ENCODE measurements at regions not wholly inside any gene's neighbourhood (a gene's known extent, or its start where the extent isn't known, plus 50 kb on each side); places are given as distances from the start of the nearest gene placed in this dataset.

DNA sequence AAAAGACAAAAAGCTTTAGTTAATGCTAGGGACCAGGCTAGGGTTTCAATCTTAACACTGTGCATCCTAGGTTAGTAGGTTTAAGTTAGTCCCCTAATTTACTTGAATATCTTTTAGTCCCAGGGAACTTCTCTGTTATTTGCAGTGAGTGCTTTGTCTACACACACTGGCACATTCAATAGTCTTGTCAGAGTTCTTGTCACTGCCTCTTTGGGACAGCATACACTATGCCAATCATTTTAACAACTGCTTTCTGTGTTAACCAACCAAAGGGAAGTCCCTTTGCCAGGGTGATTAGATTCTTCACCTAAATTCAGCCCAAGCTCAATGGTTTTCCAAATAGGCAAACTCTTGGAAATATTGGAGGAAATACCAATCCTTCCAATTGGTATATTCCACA lies 221.8 kb upstream of the IGFBP7 start:
- H3K9me3 ChIP-seq (ENCODE audit: control insufficient read depth, insufficient read depth, low read length) = no peaks in the 10 kb centered on the region

DNA sequence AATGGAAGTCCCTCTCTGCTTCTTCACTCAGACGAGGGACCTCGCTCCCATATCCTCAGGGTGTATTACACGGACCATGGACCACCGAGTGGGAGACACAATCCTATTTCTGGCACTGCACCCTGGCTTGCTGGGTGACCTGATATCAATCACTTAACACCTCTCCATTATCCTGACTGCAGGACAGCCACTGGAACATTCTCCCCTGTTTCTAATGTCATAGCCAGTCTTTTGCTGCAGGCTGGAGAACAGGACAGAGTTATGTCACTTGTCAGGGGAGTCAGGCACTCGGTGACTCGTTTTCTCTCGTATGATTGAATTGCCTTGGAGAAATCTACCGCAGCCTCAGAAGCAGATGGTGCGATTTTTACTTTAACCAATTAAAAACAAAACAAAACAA lies 219.1 kb upstream of the IGFBP7 start:
- Histone ChIP-seq H3K27me3 (ENCODE audit: control insufficient read depth, insufficient read depth, low read length) (no peaks in the 10 kb centered on the region), H3K36me3 (ENCODE audit: control insufficient read depth, insufficient read depth, low read length) (no peaks in the 10 kb centered on the region), H3K9me3 (ENCODE audit: control insufficient read depth, insufficient read depth, low read length) (no peaks in the 10 kb centered on the region), H3K4me3 (ENCODE audit: low read depth, low read length) (no peak overlapping the region), H3K9ac (ENCODE audit: low read depth, low read length) (no peak overlapping the region), H3K4me1 (ENCODE audit: control insufficient read depth, insufficient read depth, low read length) (peaks cover 2% of the 10 kb centered on the region)

More for the DNA sequence above, 221.8 kb upstream of the IGFBP7 start:
- Histone ChIP-seq H3K4me1 (ENCODE audit: control insufficient read depth, insufficient read depth, low read length) (peaks cover 2% of the 10 kb centered on the region), H3K36me3 (ENCODE audit: control insufficient read depth, insufficient read depth, low read length) (no peaks in the 10 kb centered on the region), H3K9ac (ENCODE audit: low read depth, low read length) (no peak overlapping the region), H3K27me3 (ENCODE audit: control insufficient read depth, insufficient read depth, low read length) (no peaks in the 10 kb centered on the region), H3K4me3 (ENCODE audit: low read depth, low read length) (no peak overlapping the region)

DNA sequence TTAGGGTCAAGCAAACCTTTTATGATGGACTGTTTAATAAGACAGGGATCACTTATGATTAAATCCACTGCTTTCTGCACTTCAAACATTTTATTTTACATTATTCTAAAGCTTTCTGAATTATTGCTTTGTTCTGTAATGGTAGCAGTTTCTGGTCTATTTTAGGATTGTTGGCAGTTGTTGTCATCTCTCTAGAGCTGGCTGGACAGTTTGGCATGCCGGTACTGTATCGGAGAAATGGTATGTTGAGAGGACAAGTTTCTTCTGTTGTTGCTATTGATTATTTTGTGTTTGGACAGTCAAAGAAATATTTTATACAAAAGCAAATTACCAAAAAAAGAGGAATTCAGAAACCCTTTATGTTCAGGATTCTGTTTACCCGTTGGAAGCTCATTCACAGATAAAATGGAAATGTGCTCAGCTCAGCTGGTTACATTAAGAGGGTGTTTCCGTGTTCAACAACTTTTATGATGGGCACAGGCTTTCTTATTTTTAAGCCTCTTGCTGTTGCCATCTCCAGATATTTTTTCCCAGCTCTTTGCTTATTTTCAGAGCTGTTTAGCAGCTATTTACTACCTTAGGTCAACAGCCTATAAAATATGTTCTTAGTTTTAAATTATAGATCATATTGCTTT lies 214.6 kb upstream of the IGFBP7 start:
- no peaks in the 10 kb centered on the region for H3K9me3 ChIP-seq (ENCODE audit: control insufficient read depth, insufficient read depth, low read length)
- H3K4me3 ChIP-seq (ENCODE audit: low read depth, low read length) = no peak overlapping the region
- peaks cover 2% of the 10 kb centered on the region for H3K4me1 ChIP-seq (ENCODE audit: control insufficient read depth, insufficient read depth, low read length)
- H3K9ac ChIP-seq (ENCODE audit: low read depth, low read length) = no peak overlapping the region
- no peaks in the 10 kb centered on the region for H3K27me3 ChIP-seq (ENCODE audit: control insufficient read depth, insufficient read depth, low read length)
- no peaks in the 10 kb centered on the region for H3K36me3 ChIP-seq (ENCODE audit: control insufficient read depth, insufficient read depth, low read length)

DNA sequence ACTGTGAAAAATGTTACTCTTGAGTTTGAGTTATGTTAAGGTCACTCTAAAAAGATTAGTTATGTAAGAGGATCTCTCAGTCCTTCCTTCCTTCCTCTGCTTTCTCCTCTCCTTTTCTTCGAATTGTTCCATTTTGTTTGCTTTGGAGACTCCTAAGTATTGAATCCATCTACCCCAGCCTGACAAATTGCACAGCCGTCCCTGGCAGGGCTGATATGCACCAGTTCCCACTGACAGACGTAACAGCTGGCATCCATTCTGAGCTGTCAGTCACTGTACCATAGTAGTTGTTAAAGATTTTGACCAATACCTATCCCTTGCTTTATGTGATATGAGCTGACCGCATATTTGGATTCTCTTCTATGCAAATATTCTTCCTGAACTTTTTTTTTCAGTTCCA lies 210.7 kb upstream of the IGFBP7 start:
- Histone ChIP-seq H3K4me1 (ENCODE audit: control insufficient read depth, insufficient read depth, low read length) (no peaks in the 10 kb centered on the region), H3K4me3 (ENCODE audit: low read depth, low read length) (no peak overlapping the region), H3K27me3 (ENCODE audit: control insufficient read depth, insufficient read depth, low read length) (no peaks in the 10 kb centered on the region), H3K9ac (ENCODE audit: low read depth, low read length) (no peak overlapping the region), H3K9me3 (ENCODE audit: control insufficient read depth, insufficient read depth, low read length) (no peaks in the 10 kb centered on the region), H3K36me3 (ENCODE audit: control insufficient read depth, insufficient read depth, low read length) (no peaks in the 10 kb centered on the region)

DNA sequence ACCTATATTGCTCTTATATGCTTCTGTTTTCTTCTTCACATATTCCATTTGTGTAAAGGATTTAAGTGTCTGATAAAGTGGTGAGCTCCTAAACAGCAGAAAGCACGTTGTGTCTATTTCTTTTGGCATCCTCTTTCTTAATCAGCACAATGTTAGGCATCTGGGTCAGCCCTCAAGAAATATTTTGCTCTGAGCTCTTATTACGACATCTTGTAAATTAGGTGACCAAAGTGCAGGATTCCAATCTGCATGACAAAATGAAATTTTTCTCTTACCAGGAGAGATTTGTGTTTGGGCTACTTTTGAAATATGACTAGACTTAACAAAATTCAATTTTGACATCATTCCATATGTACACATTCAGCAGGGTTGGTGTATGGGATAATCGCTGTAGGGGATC lies 210.0 kb upstream of the IGFBP7 start:
- Histone ChIP-seq H3K9me3 (ENCODE audit: control insufficient read depth, insufficient read depth, low read length) (no peaks in the 10 kb centered on the region), H3K27me3 (ENCODE audit: control insufficient read depth, insufficient read depth, low read length) (no peaks in the 10 kb centered on the region), H3K9ac (ENCODE audit: low read depth, low read length) (no peak overlapping the region), H3K4me3 (ENCODE audit: low read depth, low read length) (no peak overlapping the region), H3K36me3 (ENCODE audit: control insufficient read depth, insufficient read depth, low read length) (no peaks in the 10 kb centered on the region), H3K4me1 (ENCODE audit: control insufficient read depth, insufficient read depth, low read length) (no peaks in the 10 kb centered on the region)

DNA sequence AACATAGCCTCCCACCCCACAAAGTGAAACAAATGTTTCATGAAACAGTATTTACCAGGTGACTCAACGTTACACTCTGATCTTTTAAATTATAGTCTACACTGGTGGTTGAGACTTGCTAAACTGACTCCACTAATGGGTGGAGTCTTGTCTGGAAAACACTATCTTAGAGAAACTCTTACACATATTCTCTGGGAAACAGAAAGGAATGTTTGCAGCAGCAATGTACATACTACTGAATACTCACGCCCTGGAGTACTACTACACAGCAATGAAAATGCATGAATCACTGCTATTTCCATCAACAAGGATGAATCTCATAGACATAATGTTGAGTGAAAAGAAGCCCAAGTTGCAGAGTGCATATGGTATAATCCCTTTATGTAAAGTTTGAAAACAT lies 208.5 kb upstream of the IGFBP7 start:
- no peak overlapping the region for H3K4me3 ChIP-seq (ENCODE audit: low read depth, low read length)

DNA sequence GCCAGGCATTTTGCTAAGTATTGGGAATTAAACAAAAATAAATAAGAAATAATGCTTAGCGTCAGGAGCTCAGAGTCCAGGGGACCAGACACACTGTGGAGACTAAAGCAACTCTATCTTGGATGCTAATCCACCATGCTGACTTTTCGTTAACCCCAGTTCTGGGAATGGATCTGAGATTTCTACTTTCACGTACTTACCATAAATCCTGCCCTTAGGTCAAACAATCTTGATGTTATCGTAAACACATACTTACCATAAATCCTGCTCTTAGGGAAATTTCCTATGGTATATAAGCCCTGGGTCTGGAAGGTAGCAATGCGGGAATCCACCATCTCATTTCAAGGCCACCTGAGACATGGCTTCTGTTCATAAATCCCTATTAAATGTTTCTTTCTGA lies 204.5 kb upstream of the IGFBP7 start:
- Histone ChIP-seq H3K4me3 (ENCODE audit: low read depth, low read length) (no peak overlapping the region), H3K36me3 (ENCODE audit: control insufficient read depth, insufficient read depth, low read length) (no peaks in the 10 kb centered on the region), H3K27me3 (ENCODE audit: control insufficient read depth, insufficient read depth, low read length) (no peaks in the 10 kb centered on the region)

More for the DNA sequence above, 208.5 kb upstream of the IGFBP7 start:
- Histone ChIP-seq H3K9ac (ENCODE audit: low read depth, low read length) (no peak overlapping the region), H3K27me3 (ENCODE audit: control insufficient read depth, insufficient read depth, low read length) (no peaks in the 10 kb centered on the region), H3K9me3 (ENCODE audit: control insufficient read depth, insufficient read depth, low read length) (no peaks in the 10 kb centered on the region), H3K4me1 (ENCODE audit: control insufficient read depth, insufficient read depth, low read length) (peaks cover 3% of the 10 kb centered on the region), H3K36me3 (ENCODE audit: control insufficient read depth, insufficient read depth, low read length) (no peaks in the 10 kb centered on the region)

DNA sequence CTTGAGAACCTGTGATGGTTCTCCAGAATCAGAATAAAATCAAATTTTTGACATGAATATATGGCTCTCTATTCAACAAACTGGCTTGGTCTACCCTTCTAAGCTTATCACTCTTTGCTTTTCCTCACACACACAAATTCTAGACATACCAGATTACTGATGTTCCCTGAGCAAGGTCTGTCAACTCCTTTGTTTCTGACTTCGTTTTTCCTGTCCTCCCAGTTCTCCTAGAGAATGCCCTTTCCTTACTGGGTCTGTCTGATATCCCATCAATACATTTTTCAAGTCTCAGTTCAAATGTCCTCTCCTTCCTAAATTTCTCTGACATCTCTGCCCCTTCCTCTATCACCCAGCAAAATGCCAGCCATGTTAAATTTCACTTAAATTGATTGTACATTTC lies 202.1 kb upstream of the IGFBP7 start:
- Histone ChIP-seq H3K36me3 (ENCODE audit: control insufficient read depth, insufficient read depth, low read length) (no peaks in the 10 kb centered on the region), H3K9ac (ENCODE audit: low read depth, low read length) (no peak overlapping the region), H3K9me3 (ENCODE audit: control insufficient read depth, insufficient read depth, low read length) (no peaks in the 10 kb centered on the region), H3K4me1 (ENCODE audit: control insufficient read depth, insufficient read depth, low read length) (peaks cover 3% of the 10 kb centered on the region), H3K27me3 (ENCODE audit: control insufficient read depth, insufficient read depth, low read length) (no peaks in the 10 kb centered on the region), H3K4me3 (ENCODE audit: low read depth, low read length) (no peak overlapping the region)

More for the DNA sequence above, 204.5 kb upstream of the IGFBP7 start:
- no peak overlapping the region for H3K9ac ChIP-seq (ENCODE audit: low read depth, low read length)
- peaks cover 3% of the 10 kb centered on the region for H3K4me1 ChIP-seq (ENCODE audit: control insufficient read depth, insufficient read depth, low read length)
- H3K9me3 ChIP-seq (ENCODE audit: control insufficient read depth, insufficient read depth, low read length) = no peaks in the 10 kb centered on the region

DNA sequence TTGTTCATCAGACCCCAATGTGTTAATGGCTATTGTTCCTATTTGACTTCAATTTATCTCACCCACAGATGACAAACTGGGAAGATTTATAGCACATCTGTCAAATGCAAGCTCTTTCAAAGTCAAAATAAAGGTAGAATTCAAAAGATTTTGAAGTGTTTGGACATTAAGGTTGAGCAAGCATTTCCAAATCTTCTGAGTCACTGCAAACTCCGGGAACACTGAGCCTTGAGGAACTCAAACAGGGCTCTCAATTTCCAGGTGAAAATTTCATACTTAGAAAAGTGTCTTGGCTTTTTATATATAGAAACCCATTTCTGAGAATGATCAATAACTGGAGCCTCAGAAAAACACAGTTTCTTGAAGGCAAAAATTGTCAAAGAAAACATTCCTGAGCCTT lies 199.5 kb upstream of the IGFBP7 start:
- Histone ChIP-seq H3K36me3 (ENCODE audit: control insufficient read depth, insufficient read depth, low read length) (no peaks in the 10 kb centered on the region), H3K27me3 (ENCODE audit: control insufficient read depth, insufficient read depth, low read length) (no peaks in the 10 kb centered on the region), H3K9ac (ENCODE audit: low read depth, low read length) (no peak overlapping the region), H3K4me1 (ENCODE audit: control insufficient read depth, insufficient read depth, low read length) (peaks cover 3% of the 10 kb centered on the region), H3K4me3 (ENCODE audit: low read depth, low read length) (no peak overlapping the region), H3K9me3 (ENCODE audit: control insufficient read depth, insufficient read depth, low read length) (no peaks in the 10 kb centered on the region)

DNA sequence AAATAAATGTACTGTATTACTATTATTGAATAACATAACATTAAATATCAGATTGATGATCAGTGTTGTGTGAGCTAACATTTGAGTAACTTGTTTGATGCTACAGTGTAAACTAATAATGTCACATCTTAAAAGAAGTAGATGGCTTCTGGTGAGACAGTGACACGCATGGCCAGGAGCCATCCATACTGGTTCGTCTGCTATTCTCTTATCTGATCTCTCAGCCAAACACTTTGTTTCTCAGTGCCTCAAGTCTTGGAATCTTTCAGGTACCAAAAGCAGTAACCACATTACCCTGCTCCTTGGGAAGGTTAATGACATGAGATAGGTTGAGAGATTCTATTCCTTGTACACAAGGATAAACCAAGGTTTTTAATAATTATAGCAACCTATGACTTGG lies 198.1 kb upstream of the IGFBP7 start:
- Histone ChIP-seq H3K36me3 (ENCODE audit: control insufficient read depth, insufficient read depth, low read length) (no peaks in the 10 kb centered on the region), H3K4me3 (ENCODE audit: low read depth, low read length) (no peak overlapping the region), H3K9ac (ENCODE audit: low read depth, low read length) (no peak overlapping the region), H3K9me3 (ENCODE audit: control insufficient read depth, insufficient read depth, low read length) (no peaks in the 10 kb centered on the region), H3K27me3 (ENCODE audit: control insufficient read depth, insufficient read depth, low read length) (no peaks in the 10 kb centered on the region), H3K4me1 (ENCODE audit: control insufficient read depth, insufficient read depth, low read length) (no peaks in the 10 kb centered on the region)

DNA sequence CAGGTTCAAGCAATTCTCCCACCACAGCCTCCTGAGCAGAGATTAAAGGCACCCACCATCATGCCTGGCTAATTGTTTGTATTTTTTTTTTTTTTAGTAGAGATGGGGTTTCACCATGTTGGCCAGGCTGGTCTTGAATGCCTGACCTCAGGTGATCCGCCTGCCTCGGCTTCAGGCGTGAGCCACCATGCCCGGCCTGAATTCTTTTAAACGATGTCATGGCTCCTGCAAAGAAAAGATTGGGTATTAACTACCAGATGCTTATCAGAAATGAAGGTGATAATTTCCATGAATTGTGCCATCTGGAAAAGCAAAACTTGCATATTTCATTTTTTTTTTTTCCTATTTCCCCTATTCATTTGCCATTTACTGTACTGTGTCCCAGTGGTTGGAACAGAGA lies 195.7 kb upstream of the IGFBP7 start:
- Histone ChIP-seq H3K9me3 (ENCODE audit: control insufficient read depth, insufficient read depth, low read length) (no peaks in the 10 kb centered on the region), H3K27me3 (ENCODE audit: control insufficient read depth, insufficient read depth, low read length) (no peaks in the 10 kb centered on the region), H3K4me1 (ENCODE audit: control insufficient read depth, insufficient read depth, low read length) (no peaks in the 10 kb centered on the region), H3K9ac (ENCODE audit: low read depth, low read length) (no peak overlapping the region), H3K4me3 (ENCODE audit: low read depth, low read length) (no peak overlapping the region), H3K36me3 (ENCODE audit: control insufficient read depth, insufficient read depth, low read length) (no peaks in the 10 kb centered on the region)

DNA sequence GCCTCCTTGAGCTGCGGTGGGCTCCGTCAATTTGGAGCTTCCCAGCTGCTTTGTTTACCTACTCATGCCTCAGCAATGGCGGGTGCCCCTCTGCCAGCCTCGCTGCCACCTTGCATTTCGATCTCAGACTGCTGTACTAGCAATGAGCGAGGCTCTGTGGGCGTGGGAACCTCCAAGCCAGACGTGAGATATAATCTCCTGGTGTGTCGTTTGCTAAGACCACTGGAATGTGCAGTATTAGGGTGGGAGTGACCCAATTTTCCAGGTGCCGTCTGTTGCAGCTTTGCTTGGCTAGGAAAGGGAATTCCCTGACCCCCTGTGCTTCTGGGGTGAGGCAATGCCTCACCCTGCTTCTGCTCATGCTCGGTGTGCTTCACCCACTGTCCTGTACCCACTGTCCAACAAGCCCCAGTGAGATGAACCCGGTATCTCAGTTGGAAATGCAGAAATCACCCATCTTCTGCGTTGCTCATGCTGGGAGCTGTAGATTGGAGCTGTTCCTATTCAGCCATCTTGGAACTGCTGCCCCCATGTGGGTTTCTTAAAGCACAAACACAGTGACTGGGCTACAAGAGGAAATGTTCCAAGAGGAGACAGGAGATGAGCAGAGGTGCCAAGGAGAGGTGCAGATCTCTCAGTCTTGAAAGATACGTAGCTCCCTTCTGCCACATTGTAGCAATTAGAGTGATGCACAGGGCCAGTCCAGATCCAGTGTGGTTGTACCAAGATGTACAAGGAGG lies 193.0 kb upstream of the IGFBP7 start:
- Histone ChIP-seq H3K36me3 (ENCODE audit: control insufficient read depth, insufficient read depth, low read length) (no peaks in the 10 kb centered on the region), H3K9me3 (ENCODE audit: control insufficient read depth, insufficient read depth, low read length) (no peaks in the 10 kb centered on the region), H3K9ac (ENCODE audit: low read depth, low read length) (no peak overlapping the region), H3K27me3 (ENCODE audit: control insufficient read depth, insufficient read depth, low read length) (no peaks in the 10 kb centered on the region), H3K4me3 (ENCODE audit: low read depth, low read length) (no peak overlapping the region), H3K4me1 (ENCODE audit: control insufficient read depth, insufficient read depth, low read length) (no peaks in the 10 kb centered on the region)

All from iPS-15b (cell line).